DND-41 (cell line): ENCODE measurements at regions not wholly inside any gene's neighbourhood (a gene's known extent, or its start where the extent isn't known, plus 50 kb on each side); places are given as distances from the start of the nearest gene placed in this dataset.

Experiments used
- ATAC-seq: fragments of 200-7000 bp; cut with Tn5 transposase; 3 replicates; pipeline ENCODE4 v1.9.1; 2021; ENCODE audit warnings: low read depth; ENCODE audit not compliant: insufficient read depth
- DNase-seq: peaks from one replicate; pipeline ENCODE4 v3.0.0-alpha.2; 2020
- H2AFZ ChIP-seq: 2 replicates; pipeline ENCODE4 v1.6.0; 2012; ENCODE audit warnings: low read depth, low read length
- H3K27ac ChIP-seq: 2 replicates; pipeline ENCODE4 v1.5.1; 2012; ENCODE audit warnings: low read length, inconsistent platforms
- H3K27me3 ChIP-seq: fragments of 200-600 bp; sonication (generic); 2 replicates; pipeline ENCODE4 v1.6.0; 2012; ENCODE audit warnings: low read length, mild to moderate bottlenecking, inconsistent platforms; ENCODE audit not compliant: insufficient read depth, poor library complexity
- H3K36me3 ChIP-seq: 2 replicates; pipeline ENCODE4 v1.5.1; 2012; ENCODE audit warnings: low read length, inconsistent platforms; ENCODE audit not compliant: insufficient read depth
- H3K4me1 ChIP-seq: 2 replicates; pipeline ENCODE4 v1.5.1; 2012; ENCODE audit warnings: mild to moderate bottlenecking, low read length; ENCODE audit not compliant: insufficient read depth
- H3K4me2 ChIP-seq: 2 replicates; pipeline ENCODE4 v1.6.0; 2012; ENCODE audit warnings: mild to moderate bottlenecking, moderate library complexity, low read length, inconsistent platforms; ENCODE audit not compliant: insufficient read depth
- H3K4me3 ChIP-seq, 2 experiments: fragments of 200-600 bp in 1 of 2; shearing (Covaris generic) in 1 of 2; 2 replicates each; pipeline ENCODE4 v1.5.1; 2012 to 2016; ENCODE audit warnings: inconsistent platforms in 2 of 2, low read length in 2 of 2, mild to moderate bottlenecking in 2 of 2, low read depth in 1 of 2, moderate library complexity in 1 of 2
- H3K79me2 ChIP-seq: 2 replicates; pipeline ENCODE4 v1.6.0; 2012; ENCODE audit warnings: low read length, inconsistent platforms; ENCODE audit not compliant: insufficient read depth
- H3K9ac ChIP-seq: 2 replicates; pipeline ENCODE4 v1.6.0; 2012; ENCODE audit warnings: low read depth, mild to moderate bottlenecking, inconsistent platforms, low read length, moderate library complexity
- H3K9me3 ChIP-seq: 2 replicates; pipeline ENCODE4 v1.5.1; 2012; ENCODE audit warnings: low read length, moderate library complexity, mild to moderate bottlenecking, inconsistent platforms; ENCODE audit not compliant: insufficient read depth, severe bottlenecking
- H4K20me1 ChIP-seq: 2 replicates; pipeline ENCODE4 v1.6.0; 2012; ENCODE audit warnings: low read length; ENCODE audit not compliant: insufficient read depth
- CTCF ChIP-seq: IDR thresholded peaks from 2 replicates; pipeline ENCODE4 v1.5.1; 2012; ENCODE audit warnings: borderline replicate concordance, low read length, moderate library complexity, mild to moderate bottlenecking; ENCODE audit not compliant: poor library complexity, severe bottlenecking; ENCODE audit errors: extremely low read depth
- EZH2 ChIP-seq: IDR thresholded peaks from 3 replicates; pipeline ENCODE4 v1.6.1; 2012; ENCODE audit warnings: borderline replicate concordance, low read depth, mild to moderate bottlenecking, moderate library complexity, low read length, inconsistent platforms; ENCODE audit not compliant: severe bottlenecking

- DNase-seq (no peak), ATAC-seq (no peak)
- H3K4me2 ChIP-seq, result no peak overlapping the region
- no peak overlapping the region for H3K9ac ChIP-seq
- H4K20me1 ChIP-seq, result no peaks in the 10 kb centered on the region
- H3K27me3 ChIP-seq, result no peaks in the 10 kb centered on the region
- H2AFZ ChIP-seq, result no peak overlapping the region
- no peaks in the 10 kb centered on the region for H3K9me3 ChIP-seq
- no peak for TF ChIP-seq CTCF
- TF ChIP-seq EZH2, result no peak
- H3K36me3 ChIP-seq, result no peaks in the 10 kb centered on the region
- no peak overlapping the region for H3K4me3 ChIP-seq
- no peaks in the 10 kb centered on the region for H3K4me1 ChIP-seq
- no peak overlapping the region for H3K27ac ChIP-seq
- H3K79me2 ChIP-seq, result no peaks in the 10 kb centered on the region
Observed at GRCh38 chr3:159807137-159808040, 181.2 kb upstream of the IL12A start.

GRCh38 chr3:159813822-159814531 lies 174.7 kb upstream of the IL12A start:
- H3K9ac ChIP-seq, result no peak overlapping the region
- H3K4me2 ChIP-seq, result no peak overlapping the region

DNA sequence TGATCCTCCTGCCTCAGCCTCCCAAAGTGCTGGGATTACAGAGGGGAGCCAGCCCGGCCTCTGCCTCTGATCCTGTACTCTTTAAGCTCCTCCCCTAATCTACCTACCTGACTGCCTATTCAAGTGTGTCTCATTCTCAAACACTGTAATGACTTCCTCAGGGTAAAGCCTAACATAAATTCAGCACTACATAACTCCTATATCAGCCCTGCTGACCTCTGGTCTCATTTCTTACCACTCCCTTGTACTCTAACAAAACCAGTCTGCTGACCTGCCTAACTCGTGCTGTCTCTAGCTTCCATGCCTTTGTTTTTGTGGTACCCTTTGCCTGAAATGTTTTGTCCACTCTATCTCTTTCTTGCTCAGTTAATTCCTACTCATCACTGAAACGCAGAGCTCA lies 172.1 kb upstream of the IL12A start:
- Histone ChIP-seq H3K27me3 (peaks cover 12% of the 10 kb centered on the region), H3K9ac (no peak overlapping the region), H3K27ac (no peak overlapping the region), H4K20me1 (no peaks in the 10 kb centered on the region), H2AFZ (no peak overlapping the region), H3K36me3 (no peaks in the 10 kb centered on the region), H3K4me2 (no peak overlapping the region), H3K9me3 (no peaks in the 10 kb centered on the region), H3K4me3 (no peak overlapping the region), H3K79me2 (no peaks in the 10 kb centered on the region), H3K4me1 (no peaks in the 10 kb centered on the region)
- TF ChIP-seq EZH2 (no peak), CTCF (no peak)
- DNase-seq (no peak), ATAC-seq (no peak)

More at GRCh38 chr3:159813822-159814531, 174.7 kb upstream of the IL12A start:
- no peaks in the 10 kb centered on the region for H4K20me1 ChIP-seq
- H3K4me1 ChIP-seq, result no peaks in the 10 kb centered on the region
- no peaks in the 10 kb centered on the region for H3K36me3 ChIP-seq
- peaks cover 10% of the 10 kb centered on the region for H3K27me3 ChIP-seq
- ATAC-seq (no peak), DNase-seq (no peak)
- H3K27ac ChIP-seq, result no peak overlapping the region
- no peaks in the 10 kb centered on the region for H3K79me2 ChIP-seq
- TF ChIP-seq EZH2 (no peak), CTCF (no peak)
- H3K9me3 ChIP-seq, result no peaks in the 10 kb centered on the region
- H3K4me3 ChIP-seq, result no peak overlapping the region
- no peak overlapping the region for H2AFZ ChIP-seq
